Hepatocyte (in vitro differentiated cells): ENCODE measurements at regions not wholly inside any gene's neighbourhood (a gene's known extent, or its start where the extent isn't known, plus 50 kb on each side); places are given as distances from the start of the nearest gene placed in this dataset.

Experiments
- EZH2 ChIP-seq: fragments of 200-600 bp; sonication (generic); IDR thresholded peaks from 2 replicates; pipeline ENCODE4 v1.6.1; 2016; ENCODE audit warnings: antibody characterized with exemption, mild to moderate bottlenecking, borderline replicate concordance
- EZH2phosphoT487 ChIP-seq: fragments of 200-600 bp; sonication (generic); IDR thresholded peaks from one replicate; pipeline ENCODE4 v1.6.1; 2018; ENCODE audit warnings: antibody characterized with exemption, mild to moderate bottlenecking, low read depth, moderate library complexity; ENCODE audit not compliant: unreplicated experiment, severe bottlenecking
- TF ChIP-seq, protein P1 (sequence below): fragments of 200-600 bp; sonication (generic); IDR thresholded peaks from 2 replicates; pipeline ENCODE4 v1.5.1; 2016; ENCODE audit warnings: antibody characterized with exemption, mild to moderate bottlenecking; ENCODE audit not compliant: poor library complexity

DNA sequence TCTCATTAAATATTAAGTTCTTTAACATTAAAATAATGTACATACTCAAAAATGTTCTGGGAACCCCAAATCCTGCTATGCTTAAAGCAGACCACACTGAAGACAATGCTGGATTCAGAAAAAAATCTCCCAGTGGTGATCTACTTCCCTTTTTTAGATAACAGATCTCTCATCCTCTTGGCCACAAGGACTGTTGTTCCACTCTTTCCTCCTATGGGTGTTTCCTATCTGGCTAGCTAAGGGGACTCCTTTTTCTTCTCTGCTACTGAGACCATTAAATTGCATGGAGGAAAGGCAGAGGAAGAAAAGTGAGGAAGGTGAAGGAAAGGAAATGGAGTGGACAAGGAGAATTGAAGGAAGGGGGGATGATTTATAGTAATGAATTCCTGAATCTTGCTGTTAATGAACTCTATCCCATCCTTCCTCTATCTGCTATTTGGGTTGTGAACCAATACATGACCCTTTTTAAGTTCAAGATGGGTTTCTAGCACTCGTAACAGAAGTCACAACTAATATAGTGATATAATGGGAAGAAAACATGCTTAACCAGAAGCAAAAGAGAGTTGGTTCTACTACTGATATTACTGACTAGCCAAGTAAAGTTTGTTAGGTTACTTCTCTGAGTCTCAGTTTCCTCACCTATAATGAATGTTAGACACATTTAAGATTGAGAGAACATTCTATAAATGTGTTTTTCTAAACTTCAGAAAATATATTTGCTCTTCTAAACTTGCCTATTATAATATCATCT lies 53.2 kb downstream of the PIK3C2A start:
- TF ChIP-seq, protein P1, sequence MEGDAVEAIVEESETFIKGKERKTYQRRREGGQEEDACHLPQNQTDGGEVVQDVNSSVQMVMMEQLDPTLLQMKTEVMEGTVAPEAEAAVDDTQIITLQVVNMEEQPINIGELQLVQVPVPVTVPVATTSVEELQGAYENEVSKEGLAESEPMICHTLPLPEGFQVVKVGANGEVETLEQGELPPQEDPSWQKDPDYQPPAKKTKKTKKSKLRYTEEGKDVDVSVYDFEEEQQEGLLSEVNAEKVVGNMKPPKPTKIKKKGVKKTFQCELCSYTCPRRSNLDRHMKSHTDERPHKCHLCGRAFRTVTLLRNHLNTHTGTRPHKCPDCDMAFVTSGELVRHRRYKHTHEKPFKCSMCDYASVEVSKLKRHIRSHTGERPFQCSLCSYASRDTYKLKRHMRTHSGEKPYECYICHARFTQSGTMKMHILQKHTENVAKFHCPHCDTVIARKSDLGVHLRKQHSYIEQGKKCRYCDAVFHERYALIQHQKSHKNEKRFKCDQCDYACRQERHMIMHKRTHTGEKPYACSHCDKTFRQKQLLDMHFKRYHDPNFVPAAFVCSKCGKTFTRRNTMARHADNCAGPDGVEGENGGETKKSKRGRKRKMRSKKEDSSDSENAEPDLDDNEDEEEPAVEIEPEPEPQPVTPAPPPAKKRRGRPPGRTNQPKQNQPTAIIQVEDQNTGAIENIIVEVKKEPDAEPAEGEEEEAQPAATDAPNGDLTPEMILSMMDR: no peak
- TF ChIP-seq EZH2: no peak
- no peak for TF ChIP-seq EZH2phosphoT487
